ENCODE measurements at regions not wholly inside any gene's neighbourhood (a gene's known extent, or its start where the extent isn't known, plus 50 kb on each side); places are given as distances from the start of the nearest gene placed in this dataset.
"Not testable (repeated sequence)": the region's sequence is repeated elsewhere in the genome, so short reads cannot be mapped to it uniquely, and the experiment has no call there.

DNA sequence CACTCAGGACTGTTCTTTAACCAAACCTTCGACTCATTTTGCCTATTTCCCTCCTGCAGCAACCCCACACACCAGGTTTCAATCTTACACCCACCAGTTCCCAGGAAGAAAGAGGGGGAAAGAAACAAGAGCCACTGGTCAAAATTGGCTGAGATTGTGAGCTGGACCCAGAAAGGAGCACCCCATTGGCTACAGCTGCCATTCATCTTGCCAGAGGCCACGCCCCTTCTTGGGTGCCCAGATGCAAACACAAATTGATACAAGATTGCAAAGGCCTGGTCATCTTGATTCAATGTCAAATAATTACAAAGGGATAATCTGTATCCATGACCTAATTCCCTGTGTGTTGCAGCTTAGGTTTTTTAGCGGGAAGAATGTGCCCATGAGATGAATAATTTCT is 258.4 kb downstream of the LIG4 start:
- in situ Hi-C loops (cut with MboI; ENCODE audit: low pct_unique_long_range_greater_than_20kb, low sequenced_read_pairs): no loop called here
- no peak for DNase-seq

DNA sequence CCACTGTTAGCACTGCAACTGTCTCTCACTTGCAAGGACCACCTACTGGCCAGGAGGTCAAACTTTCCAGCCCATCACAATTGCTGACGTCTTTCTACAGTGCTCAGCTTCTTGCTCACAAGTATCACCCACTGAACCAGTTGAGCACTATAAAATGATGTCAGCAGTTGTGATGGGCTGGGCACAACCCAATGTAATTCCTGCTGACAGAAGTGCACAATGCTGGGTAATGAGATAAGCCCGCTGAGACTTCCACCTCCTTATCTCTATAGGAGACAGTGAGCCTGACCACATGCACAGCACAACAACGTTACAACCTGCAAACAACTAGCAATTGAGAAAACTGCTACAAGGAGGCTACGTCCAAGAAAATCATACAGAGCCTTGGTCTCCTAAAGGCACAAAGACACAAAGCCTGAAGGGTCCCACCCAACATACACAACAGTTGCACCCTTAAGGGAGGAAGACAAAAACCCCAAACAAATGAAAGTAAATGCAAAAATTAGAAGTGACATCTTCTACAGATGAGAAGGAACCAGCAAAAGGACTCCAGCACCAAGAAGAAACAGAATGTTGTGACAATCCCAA is 273.2 kb downstream of the LIG4 start:
- no peak for DNase-seq
- in situ Hi-C loops (cut with MboI; ENCODE audit: low pct_unique_long_range_greater_than_20kb, low sequenced_read_pairs): no loop called here

DNA sequence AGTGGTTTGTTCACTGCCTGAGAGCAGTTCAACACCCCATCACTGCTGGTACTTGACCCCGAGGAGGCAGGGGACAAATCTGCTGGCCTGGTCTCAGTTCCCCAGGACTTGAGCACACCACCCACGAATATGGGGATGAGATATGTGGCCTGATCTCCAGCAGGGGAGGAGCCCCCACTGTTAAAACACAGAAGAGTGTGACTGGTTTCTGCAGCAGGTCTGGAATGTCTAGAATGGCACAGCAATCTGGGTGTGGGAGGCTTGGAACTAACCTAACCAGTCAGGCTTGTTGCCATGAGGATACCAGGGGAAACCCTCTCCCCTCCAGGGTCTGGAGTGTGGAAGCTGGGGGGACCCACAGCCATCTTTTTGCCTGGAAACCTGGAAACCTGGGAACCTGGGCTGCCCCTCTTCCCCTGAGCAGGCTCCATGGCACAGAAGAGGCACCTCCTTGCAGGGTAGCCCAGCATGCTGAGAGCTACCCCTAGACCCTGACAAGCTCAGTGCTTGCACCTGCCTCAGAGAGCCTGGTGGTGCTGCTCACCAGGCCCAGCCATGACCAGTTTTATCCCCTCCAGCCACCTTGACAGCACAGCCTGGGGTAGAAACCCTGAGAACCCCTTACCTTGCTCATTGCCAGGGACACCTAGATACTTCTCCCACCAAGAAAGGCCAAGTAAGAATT is 273.8 kb downstream of the LIG4 start:
- in situ Hi-C loops (cut with MboI; ENCODE audit: low pct_unique_long_range_greater_than_20kb, low sequenced_read_pairs): no loop called here
- no peak for DNase-seq

DNA sequence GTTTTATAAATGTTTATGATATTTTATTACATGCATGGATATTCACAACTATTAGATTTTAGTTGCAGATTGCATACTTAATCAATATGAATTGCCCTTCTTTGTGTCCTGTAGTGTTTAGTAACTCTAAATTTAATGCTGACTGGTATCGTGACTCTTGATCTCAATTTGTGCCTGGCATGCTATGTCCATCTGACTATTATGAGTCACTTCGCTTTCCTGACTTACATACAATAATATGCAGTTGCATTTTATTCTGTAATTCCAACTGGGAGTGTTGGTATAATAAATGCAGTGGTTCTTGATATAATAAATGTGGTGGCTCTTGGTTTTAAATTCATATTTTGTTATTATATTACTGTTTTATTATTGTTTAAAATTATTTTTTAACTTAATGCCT is 277.5 kb downstream of the LIG4 start:
- DNase-seq: no peak
- in situ Hi-C loops (cut with MboI; ENCODE audit: low pct_unique_long_range_greater_than_20kb, low sequenced_read_pairs): no loop called here

DNA sequence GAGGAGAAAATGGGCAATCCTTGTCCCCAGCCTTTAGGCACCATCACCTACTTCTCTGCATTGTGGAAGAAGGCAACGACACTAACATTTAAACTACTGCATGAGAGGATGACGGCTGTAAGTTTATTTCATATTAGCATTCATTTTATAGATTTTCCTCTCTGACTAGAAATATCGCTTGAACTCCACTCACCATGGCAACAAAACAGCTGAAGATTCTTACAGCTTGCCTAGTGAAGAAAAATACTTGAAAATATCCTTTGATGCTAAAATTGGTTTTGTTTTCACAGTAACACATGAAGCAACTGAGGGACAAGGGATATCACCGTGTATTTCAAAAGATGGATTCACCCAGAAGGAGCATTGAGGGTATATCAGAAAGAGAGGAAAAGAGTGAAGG is 284.3 kb downstream of the LIG4 start:
- no peak for DNase-seq
- in situ Hi-C loops (cut with MboI; ENCODE audit: low pct_unique_long_range_greater_than_20kb, low sequenced_read_pairs): no loop called here

DNA sequence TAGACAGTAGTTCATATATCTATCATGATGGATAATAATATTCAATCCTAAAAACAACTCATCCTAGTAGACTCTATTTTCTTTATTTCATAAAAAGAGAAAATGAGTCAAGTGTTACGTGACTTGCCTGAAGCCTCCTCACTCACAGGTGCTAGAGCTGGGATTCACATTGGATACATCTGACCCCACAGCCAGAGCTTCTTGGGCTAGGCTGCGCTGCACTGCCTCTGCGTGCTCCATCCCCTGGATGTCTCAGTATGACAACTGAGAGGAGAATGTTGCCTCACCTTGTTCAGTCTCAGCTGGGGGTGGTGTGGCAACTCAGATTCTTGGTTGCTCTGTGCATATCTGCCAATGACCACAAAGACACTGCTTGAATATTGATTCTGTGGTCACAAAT is 286.6 kb downstream of the LIG4 start:
- no peak for DNase-seq
- in situ Hi-C loops (cut with MboI; ENCODE audit: low pct_unique_long_range_greater_than_20kb, low sequenced_read_pairs): no loop called here

DNA sequence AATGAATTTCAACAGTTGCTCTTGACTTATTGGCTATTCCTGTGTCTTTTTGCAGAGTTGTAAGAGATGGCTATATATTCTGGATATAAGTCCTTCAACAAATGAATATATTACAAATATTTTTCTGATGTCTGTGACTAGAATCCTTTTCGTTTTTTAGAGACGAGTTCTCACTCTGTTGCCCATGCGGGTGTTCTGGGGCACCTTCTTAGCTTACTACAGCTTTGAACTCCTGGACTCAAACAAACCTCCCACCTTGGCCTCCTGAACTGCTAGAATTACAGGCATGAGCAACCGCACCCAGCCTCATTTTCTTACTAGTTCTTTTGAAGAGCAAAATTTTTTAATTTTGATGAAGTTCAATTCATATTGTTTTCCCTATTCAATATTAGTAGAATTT is 287.8 kb downstream of the LIG4 start:
- no peak for DNase-seq
- in situ Hi-C loops (cut with MboI; ENCODE audit: low pct_unique_long_range_greater_than_20kb, low sequenced_read_pairs): no loop called here

DNA sequence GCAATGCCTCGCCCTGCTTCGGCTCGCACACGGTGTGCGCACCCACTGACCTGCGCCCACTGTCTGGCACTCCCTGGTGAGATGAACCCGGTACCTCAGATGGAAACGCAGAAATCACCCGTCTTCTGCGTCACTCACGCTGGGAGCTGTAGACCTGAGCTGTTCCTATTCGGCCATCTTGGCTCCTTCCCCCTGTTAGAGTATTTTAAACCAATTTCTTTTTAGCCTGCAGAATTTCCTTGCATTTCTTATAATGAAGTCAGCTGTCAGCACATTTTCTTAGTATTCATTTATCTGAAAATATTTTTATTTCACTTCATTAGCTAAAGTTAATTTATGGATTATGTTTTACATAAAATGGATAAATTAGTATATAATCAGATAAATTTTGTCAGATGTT is 288.8 kb downstream of the LIG4 start:
- in situ Hi-C loops (cut with MboI; ENCODE audit: low pct_unique_long_range_greater_than_20kb, low sequenced_read_pairs); DNase-seq: not testable (repeated sequence)

DNA sequence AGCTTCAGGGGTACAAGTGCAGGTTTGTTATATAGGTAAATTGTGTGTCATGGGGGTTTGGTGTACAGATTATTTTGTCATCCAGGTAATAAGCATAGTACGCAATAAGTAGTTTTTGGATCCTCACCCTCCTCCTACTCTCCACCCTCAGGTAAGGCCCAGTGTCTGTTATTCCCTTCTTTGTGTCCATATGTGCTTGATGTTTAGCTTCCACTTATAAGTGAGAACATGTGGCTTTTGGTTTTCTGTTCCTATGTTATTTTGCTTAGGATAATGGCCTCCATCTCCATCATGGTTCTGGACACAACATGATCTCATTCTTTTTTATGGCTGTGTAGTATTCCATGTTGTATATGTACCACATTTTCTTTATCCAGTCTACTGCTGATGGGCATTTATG is 298.4 kb downstream of the LIG4 start:
- DNase-seq; in situ Hi-C loops (cut with MboI; ENCODE audit: low pct_unique_long_range_greater_than_20kb, low sequenced_read_pairs): not testable (repeated sequence)

DNA sequence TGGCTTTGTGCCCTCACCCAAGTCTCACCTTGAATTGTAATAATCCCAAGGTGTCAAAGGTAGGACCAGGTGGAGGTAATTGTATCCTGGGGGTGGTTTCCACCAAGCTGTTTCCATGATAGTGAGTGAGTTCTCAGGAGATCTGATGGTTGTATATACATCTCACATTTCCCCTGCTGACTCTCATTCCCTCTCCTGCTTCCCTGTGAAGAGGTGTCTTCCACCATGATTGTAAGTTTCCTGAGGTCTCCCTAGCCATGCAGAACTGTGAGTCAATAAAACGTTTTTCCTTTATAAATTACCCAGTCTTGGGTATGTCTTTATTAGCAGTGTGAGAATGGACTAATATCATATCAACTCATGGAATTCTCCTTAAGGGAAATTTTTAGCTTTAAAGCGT is 302.6 kb downstream of the LIG4 start:
- no peak for DNase-seq
- in situ Hi-C loops (cut with MboI; ENCODE audit: low pct_unique_long_range_greater_than_20kb, low sequenced_read_pairs): no loop called here

DNA sequence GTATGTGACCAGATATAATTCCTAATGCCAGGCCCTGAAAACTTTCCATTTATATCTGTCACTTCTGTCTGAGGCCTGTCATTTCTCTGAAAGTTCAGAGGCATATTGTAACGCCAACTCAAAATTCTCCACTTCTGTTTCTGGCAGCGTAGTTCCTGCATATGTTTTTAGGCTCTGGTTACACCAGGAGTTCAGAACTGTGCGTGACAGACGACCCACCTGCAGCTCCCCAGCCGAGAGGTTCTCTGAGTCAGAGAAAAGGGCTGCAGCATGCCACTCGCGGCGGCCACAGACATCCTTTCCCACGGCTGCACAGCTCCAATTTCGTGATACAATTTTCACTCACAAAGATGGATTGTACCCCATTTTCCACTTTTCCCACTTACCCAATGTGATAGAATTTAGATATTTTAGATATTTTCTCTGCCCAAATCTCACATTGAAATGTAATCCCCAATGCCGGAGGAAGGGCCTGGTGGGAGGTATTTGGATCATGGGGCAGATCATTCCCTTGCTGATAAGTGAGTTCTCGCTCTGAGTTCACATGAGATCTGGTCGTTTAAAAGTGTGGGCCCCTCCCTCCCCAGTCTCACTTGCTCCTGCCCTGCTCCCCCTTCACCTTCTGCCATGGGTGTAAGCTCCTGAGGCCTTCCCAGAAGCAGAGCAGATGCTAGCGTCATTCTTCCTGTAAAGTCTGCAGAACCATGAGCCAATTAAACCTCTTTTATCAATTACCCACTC is 308.1 kb downstream of the LIG4 start:
- no peak for DNase-seq
- in situ Hi-C loops (cut with MboI; ENCODE audit: low pct_unique_long_range_greater_than_20kb, low sequenced_read_pairs): no loop called here

DNA sequence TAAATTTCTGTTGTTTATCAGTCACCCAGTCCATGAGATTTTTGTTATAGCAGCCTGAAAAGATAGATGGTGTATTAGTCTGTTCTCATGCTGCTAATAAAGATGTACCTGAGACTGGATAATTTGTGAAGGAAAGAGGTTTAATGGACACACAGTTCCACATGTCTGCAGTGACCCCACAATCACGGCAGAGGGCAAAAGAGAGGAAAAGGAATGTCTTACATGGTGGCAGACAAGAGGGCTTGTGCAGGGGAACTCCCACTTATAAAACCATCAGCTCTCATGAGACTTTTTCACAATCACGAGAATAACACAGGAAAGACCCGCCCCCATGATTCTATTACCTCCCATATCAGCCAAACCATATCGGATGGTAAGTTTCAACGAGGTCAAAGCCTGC is 309.2 kb downstream of the LIG4 start:
- in situ Hi-C loops (cut with MboI; ENCODE audit: low pct_unique_long_range_greater_than_20kb, low sequenced_read_pairs): no loop called here
- DNase-seq: peak; percentile 3

DNA sequence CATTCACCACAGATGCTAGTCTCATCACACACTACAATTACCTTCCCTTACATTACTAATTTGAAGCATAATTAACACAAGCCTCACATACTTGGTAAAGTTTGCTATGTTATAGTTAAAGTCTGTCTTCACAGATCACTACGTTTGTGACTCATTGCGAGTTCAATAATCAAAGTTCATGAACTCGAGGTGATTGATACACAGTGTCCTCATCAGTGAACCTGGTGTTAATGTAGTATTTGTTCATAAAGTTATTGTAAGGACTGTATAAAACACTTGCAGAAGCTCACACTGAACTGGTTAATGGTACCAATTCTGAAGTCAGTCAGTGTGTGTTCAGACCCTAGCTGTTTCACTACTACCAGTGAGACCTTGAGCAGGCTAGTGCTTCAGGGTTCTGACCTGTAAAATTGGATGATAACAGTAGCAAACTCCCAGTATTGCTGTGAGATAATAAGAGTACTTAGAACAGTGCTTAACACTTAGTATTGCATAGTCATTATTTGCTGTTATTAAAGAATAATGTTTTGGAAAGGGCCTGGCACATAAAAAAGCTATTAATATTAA is 313.3 kb downstream of the LIG4 start:
- no peak for DNase-seq
- in situ Hi-C loops (cut with MboI; ENCODE audit: low pct_unique_long_range_greater_than_20kb, low sequenced_read_pairs): no loop called here

DNA sequence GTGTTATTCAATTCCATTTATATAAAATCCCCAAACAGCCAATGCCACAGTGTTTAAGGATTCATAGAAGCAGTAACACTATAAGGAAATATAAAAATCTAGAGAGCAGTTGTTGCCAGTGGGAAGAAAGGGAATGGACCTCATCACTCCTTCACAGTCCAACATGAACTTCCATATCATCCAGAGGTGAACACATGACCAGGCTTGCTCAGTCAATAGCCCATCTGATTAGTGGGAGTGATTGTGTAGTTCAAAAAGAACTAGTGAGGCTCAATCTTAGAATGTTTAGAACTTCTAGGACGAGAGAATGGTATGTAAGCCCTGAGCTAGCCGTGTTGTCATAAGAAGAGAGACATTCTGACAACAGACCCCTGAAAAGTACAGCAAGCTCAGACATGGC is 314.1 kb downstream of the LIG4 start:
- in situ Hi-C loops (cut with MboI; ENCODE audit: low pct_unique_long_range_greater_than_20kb, low sequenced_read_pairs): no loop called here
- DNase-seq: no peak

DNA sequence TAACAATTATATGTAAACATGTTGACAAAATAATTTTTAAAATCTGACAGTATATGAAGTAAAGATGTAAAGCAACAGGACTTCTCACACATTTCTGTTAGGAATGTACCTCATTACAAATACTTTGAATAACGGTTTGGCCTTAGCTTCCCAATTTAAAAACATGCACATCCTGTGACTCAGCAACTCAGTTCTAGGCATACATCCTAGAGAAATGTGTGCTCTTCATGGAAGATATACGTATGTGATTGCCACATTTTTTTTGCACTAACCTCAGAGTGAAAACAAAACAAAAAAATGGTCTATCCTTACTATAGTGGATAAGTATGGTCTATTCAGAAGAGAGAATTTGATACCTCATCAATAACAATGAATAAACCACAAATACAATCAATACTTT is 314.6 kb downstream of the LIG4 start:
- in situ Hi-C loops (cut with MboI; ENCODE audit: low pct_unique_long_range_greater_than_20kb, low sequenced_read_pairs): no loop called here
- DNase-seq: no peak

DNA sequence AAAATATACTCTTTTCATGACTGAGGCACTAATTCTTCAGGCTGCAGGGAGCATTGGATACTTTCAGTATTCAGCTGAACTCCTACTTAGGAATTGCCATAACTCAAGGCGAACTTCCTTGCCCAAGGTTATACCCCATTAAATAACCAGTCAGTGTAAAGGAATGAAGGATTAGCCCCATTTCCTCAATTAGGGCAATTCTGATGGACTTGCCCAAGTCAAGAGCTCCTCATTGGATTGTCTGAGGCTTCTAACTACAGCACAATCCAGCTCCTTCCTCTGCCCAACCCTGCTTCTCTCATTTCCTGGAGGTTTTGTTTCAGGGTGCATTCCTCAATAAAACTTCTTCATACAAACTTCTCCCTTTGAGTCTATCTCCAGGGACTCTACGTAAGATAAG is 329.2 kb downstream of the LIG4 start:
- in situ Hi-C loops (cut with MboI; ENCODE audit: low pct_unique_long_range_greater_than_20kb, low sequenced_read_pairs): no loop called here
- DNase-seq: no peak

DNA sequence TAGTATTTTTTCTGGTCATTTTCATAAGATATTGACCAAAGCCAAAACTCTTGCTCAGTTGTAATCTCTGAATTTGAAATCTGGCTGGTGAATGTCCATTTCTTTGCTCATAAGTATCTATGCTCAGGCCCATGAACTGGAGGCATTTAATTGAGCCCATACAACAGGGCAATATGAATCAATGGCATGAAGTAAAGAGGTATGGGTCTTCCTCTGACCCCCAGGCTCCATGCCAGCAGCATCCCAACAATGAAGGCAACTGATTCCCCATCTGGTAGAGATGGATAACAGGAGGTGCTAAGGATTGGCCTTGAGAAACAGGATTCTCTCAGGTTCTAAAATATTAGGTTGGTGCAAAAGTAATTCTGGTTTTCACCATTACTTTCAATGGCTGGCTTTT is 330.8 kb downstream of the LIG4 start:
- DNase-seq: no peak
- in situ Hi-C loops (cut with MboI; ENCODE audit: low pct_unique_long_range_greater_than_20kb, low sequenced_read_pairs): no loop called here

DNA sequence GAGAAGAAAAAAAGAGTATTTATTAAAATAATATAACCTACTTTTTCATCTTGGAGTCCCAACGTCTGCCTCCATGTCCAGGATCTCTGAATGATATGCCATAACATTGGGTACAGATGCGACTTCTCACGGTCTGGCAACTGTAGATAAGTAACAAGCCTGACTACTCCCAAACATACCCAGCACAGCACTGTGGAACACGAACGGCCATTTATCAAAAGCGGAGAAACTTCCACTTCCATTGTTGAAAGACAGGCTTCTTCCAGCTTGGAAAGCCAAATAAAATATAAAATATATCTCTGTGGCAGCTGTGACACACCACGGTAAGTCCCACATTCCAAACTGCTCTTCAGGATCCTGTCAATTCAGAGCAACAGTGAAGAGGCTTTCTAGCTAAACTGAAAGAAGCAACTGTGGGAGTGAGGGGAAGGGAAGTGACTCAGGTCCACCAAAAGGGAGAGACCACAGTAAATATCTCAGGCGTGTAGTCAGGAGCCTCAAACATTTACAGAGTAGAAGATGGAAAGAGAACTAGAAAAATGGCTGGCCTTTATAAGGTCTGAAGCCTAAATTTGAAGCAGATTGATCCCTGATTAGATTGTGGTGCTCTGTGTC is 331.7 kb downstream of the LIG4 start:
- in situ Hi-C loops (cut with MboI; ENCODE audit: low pct_unique_long_range_greater_than_20kb, low sequenced_read_pairs): no loop called here
- DNase-seq: no peak

DNA sequence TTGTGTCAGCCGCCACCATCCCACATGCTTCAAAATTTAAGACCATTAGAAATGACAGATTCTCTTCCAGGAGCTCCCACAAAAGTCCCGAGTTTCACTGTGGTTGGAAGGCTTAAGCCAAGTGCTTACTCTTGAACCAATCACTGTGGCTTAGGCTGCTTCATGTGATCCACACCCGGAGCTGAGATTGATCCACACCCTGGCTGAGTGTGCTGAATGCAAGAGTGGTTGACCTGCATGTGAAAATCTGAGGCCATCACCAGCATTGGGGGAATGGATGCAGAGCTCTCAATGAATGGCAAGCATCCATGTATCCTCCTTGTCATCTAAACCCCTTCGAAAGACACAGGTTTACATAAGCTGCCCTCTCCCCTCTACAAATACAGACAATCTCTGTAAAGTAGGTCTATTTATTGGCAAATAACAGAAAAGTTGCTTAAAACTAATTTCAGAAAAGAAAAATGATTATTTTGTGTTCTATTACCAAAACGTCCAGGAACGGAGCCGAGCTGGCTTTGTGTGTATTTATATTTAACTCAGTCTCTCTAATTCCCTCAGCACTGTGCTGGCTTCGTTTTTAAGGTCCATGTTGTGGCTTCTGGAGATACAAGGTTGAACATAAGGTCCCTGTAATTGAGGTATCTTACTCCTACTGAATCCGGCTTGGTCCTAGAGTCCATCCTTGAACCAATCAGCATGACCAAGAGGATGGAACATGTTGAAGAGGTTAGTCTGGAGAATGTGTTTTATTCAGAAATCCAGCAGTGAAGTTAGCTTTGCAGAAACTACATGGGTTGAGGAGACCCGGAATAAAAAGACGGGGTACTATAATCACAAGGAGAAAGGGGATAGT is 332.4 kb downstream of the LIG4 start:
- in situ Hi-C loops (cut with MboI; ENCODE audit: low pct_unique_long_range_greater_than_20kb, low sequenced_read_pairs): no loop called here
- no peak for DNase-seq

All from KBM-7 (cell line).